Heart left ventricle (tissue), 16 donors: ENCODE measurements at regions not wholly inside any gene's neighbourhood (a gene's known extent, or its start where the extent isn't known, plus 50 kb on each side); places are given as distances from the start of the nearest gene placed in this dataset.
"Not testable (repeated sequence)": the region's sequence is repeated elsewhere in the genome, so short reads cannot be mapped to it uniquely, and the experiment has no call there.

Experiments
- ATAC-seq, 4 donors: fragments of 200-7000 bp; cut with Tn5 transposase; one replicate each; pipeline ENCODE4 v1.9.1; 2020 to 2022; ENCODE audit warnings: moderate library complexity in 4 of 4, mild to moderate bottlenecking in 3 of 4, moderate number of reproducible peaks in 1 of 4
- DNase-seq, 5 donors: peaks; one replicate each; pipeline ENCODE4 v3.0.0-alpha.2; 2020
- H3K27ac ChIP-seq, 12 donors: fragments of 200-600 bp; sonication (generic) in 4 of 12; one replicate each; pipeline versions ENCODE4 v1.5.0 to v1.8.0; 2016 to 2022; ENCODE audit warnings: mild to moderate bottlenecking in 2 of 12
- H3K27me3 ChIP-seq, 9 donors: fragments of 200-600 bp; sonication (generic) in 2 of 9; one replicate each; pipeline versions ENCODE4 v1.5.1 to v1.8.0; 2016 to 2022; ENCODE audit warnings: mild to moderate bottlenecking in 3 of 9
- H3K36me3 ChIP-seq, 9 donors: fragments of 200-600 bp; sonication (generic) in 2 of 9; one replicate each; pipeline versions ENCODE4 v1.5.0 to v1.8.0; 2018 to 2022; ENCODE audit warnings: mild to moderate bottlenecking in 2 of 9
- H3K4me1 ChIP-seq, 12 donors: fragments of 200-600 bp; sonication (generic) in 4 of 12; one replicate each; pipeline versions ENCODE4 v1.5.0 to v1.8.0; 2016 to 2022; ENCODE audit warnings: mild to moderate bottlenecking in 3 of 12
- H3K4me3 ChIP-seq, 12 donors: fragments of 200-600 bp; sonication (generic) in 4 of 12; one replicate each; pipeline versions ENCODE4 v1.5.0 to v1.8.0; 2017 to 2022; ENCODE audit warnings: mild to moderate bottlenecking in 9 of 12, moderate library complexity in 4 of 12
- H3K9me3 ChIP-seq, 12 donors: fragments of 200-600 bp; sonication (generic) in 4 of 12; one replicate each; pipeline versions ENCODE4 v1.5.0 to v1.8.0; 2016 to 2022; ENCODE audit warnings: mild to moderate bottlenecking in 1 of 12
- POLR2A ChIP-seq, 2 donors: fragments of 450-650 bp; IDR thresholded peaks; one replicate each; pipeline ENCODE4 v1.6.1; 2017; ENCODE audit warnings: antibody characterized with exemption in 2 of 2, mild to moderate bottlenecking in 2 of 2, moderate library complexity in 2 of 2
- WGBS, 4 donors: extraction: QIAGEN DNeasy Blood & Tissue Kit in 2 of 4; methylation state at CpG; one replicate each; pipeline versions ENCODE4 v1.1.5 to v1.1.7; 2013 to 2018; 5-methylcytosine and 5-hydroxymethylcytosine counted together
- intact Hi-C, 10 donors: fragments of 100-400 bp; cut with DNase I; formaldehyde crosslinking; loops; one replicate each; pipeline versions ENCODE4 v1.11.1 to v1.14.2; 2022
- TF ChIP-seq, protein P1 (sequence below), 12 donors: fragments of 200-600 bp; sonication (generic) in 4 of 12; IDR thresholded peaks; one replicate each; pipeline versions ENCODE4 v1.5.0 to v1.8.0; 2018 to 2022; ENCODE audit warnings: antibody characterized with exemption in 12 of 12, mild to moderate bottlenecking in 5 of 12
- donor health status: ischemic (EF 13 %, LVEDD 7.1; RV severe dilation, severe dysfunction).
- donor health status: healthy with polysubstance abuse.
- donor health status: DM: no; HTN: yes; CAD: no.
- donor health status: DM: no; HTN: no; CAD: no.
- donor health status: ischemic (EF 25% LVEDD 6.9; RV normal size, moderate dysfunction).
- donor health status: ischemic (EF 25% LVEDD 5.7; RV mildly dilated, moderate dysfunction).
- donor health status: healthy.
- donor health status: DM: yes; HTN: yes; CAD: no.
- donor health status: ischemic (EF 35%, LVEDD 5.7; RV mildly dilated, moderate dysfunction).
- donor health status: nonischemic (EF 11% LVEDD 7.7; RV severe dilation, severe dysfunction).
- donor health status: DM: yes; HTN: yes; CAD: no.
- donor health status: PGD.
- donor health status: ischemic (EF 29% LVEDD 5.4; RV normal size, mild dysfunction).
- donor health status: nonischemic (EF 23%, LVEDD 6.1; RV moderate dilation, normal function).

DNA sequence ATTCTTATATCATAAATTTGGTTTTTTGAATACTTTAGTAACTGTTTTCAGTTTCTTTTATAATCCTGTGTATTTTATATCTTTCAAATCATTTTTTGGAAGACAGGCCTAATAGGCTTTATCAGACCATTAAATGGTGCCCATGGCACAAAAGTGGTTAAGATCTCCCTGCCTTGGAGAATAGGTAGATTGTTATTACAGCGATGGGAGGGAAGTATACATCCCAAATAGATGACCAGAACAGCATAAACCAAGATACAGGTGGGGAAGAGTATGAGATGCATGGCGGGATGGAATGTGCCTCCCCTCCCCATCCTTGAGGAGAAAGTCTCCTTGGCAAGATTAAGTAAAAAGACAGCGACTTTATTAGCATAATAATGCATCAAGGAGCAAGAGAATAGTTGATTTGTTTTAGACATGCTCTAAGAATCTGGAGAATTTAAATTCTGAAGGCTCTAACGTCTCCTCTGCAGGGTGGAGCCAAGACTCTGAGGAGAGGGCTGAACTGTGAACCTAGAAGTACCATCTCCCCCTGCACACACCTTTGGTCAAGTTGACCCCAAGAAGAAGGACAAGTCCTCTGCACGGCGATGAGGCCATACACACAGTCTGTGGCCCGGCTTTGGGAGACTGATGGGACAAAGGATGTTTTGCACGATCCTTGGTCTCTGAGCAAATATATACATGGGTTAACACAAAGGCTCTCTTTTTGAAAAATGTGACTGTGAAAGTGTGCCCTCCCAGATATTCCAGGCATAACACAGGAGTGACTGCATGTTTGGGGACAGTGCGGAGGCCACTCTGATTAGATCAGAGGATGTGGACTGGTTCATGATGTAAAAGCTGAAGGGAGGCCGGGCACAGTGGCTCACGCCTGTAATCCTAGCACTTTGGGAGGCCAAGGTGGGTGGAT is 61.1 kb upstream of the SLC35C1 start:
- Histone ChIP-seq H3K36me3 (no peaks in the 10 kb centered on the region), H3K4me3 (no peak overlapping the region), H3K27ac (peak overlapping the region in 2 of 12 donors; percentile 32 to 78), H3K4me1 (peaks cover 0 to 26% (median 3%) of the 10 kb centered on the region in 12 donors), H3K27me3 (no peaks in the 10 kb centered on the region), H3K9me3 (no peaks in the 10 kb centered on the region)
- DNase-seq: no peak
- no peak for ATAC-seq
- intact Hi-C loops: loop anchor here in 1 of 10 donors (10.0 kb wide), 1 partner anchor 79 kb away; the partner anchor contains the start of gene CHST1
- TF ChIP-seq, protein P1, sequence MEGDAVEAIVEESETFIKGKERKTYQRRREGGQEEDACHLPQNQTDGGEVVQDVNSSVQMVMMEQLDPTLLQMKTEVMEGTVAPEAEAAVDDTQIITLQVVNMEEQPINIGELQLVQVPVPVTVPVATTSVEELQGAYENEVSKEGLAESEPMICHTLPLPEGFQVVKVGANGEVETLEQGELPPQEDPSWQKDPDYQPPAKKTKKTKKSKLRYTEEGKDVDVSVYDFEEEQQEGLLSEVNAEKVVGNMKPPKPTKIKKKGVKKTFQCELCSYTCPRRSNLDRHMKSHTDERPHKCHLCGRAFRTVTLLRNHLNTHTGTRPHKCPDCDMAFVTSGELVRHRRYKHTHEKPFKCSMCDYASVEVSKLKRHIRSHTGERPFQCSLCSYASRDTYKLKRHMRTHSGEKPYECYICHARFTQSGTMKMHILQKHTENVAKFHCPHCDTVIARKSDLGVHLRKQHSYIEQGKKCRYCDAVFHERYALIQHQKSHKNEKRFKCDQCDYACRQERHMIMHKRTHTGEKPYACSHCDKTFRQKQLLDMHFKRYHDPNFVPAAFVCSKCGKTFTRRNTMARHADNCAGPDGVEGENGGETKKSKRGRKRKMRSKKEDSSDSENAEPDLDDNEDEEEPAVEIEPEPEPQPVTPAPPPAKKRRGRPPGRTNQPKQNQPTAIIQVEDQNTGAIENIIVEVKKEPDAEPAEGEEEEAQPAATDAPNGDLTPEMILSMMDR (IDR thresholded peaks at IDR 0.05): no peak
- TF ChIP-seq POLR2A (IDR thresholded peaks at IDR 0.05): no peak
- 90 to 93% (median 92%) methylated on average over 11 of the region's 11 CpGs for WGBS, 4 donors

DNA sequence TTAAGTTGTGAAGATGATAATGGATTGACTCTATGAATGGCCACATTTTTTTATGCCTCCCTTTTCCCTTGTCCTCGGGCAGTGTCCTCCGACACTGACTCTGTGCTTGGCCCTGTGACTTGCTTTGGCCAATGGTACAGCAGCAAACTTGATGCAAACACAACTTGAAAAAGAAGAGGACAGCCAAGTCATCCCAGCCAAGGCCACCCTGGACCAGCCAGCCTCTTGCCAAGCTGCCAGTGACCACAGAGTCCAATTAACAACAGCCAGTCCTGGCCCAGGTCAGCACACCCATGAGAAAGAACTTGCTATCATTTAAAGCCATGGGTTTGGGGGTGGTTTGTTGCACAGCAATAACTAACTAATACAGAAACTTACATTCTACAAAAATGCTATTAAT is 63.4 kb upstream of the SLC35C1 start:
- no peak overlapping the region for H3K4me3 ChIP-seq
- ATAC-seq: peak in 1 of 4 donors; percentile 21
- no peaks in the 10 kb centered on the region for H3K27me3 ChIP-seq

DNA sequence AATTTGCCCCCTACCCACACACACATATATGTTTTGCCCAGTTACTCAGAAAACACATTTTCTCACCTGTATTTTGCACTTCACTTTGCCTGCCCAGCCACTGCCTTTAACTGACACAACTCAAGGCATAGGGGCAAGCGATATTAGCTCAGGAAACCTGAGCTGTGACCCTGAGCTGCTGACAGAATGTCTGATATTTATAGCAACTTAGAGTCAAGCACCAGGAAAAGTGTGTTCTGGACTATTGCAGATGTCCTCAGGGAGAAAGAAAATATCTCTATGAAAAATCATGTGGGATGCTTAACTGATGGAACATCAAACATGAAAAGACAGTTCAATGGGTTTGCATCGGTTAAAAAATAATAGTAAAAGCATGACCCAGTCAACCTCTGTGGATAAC is 63.9 kb upstream of the SLC35C1 start:
- H3K27ac ChIP-seq: no peak overlapping the region
- no peak for DNase-seq
- no peaks in the 10 kb centered on the region for H3K9me3 ChIP-seq
- intact Hi-C loops: loop anchor here in 1 of 10 donors (10.0 kb wide), 1 partner anchor 76 kb away; the partner anchor contains the start of gene CHST1
- TF ChIP-seq, protein P1 (IDR thresholded peaks at IDR 0.05): no peak
- TF ChIP-seq POLR2A (IDR thresholded peaks at IDR 0.05): no peak
- no peak overlapping the region for H3K4me3 ChIP-seq
- H3K27me3 ChIP-seq: no peaks in the 10 kb centered on the region
- peaks cover 0 to 20% (median 3%) of the 10 kb centered on the region in 12 donors for H3K4me1 ChIP-seq
- H3K36me3 ChIP-seq: no peaks in the 10 kb centered on the region
- 19 to 27% (median 22%) methylated on average over 2 of the region's 2 CpGs for WGBS, 4 donors
- peak in 3 of 4 donors; percentile 35 to 53 (median 51) for ATAC-seq

More for the DNA sequence above, 63.4 kb upstream of the SLC35C1 start:
- H3K4me1 ChIP-seq: peaks cover 0 to 20% (median 3%) of the 10 kb centered on the region in 12 donors
- no peak for TF ChIP-seq POLR2A (IDR thresholded peaks at IDR 0.05)
- TF ChIP-seq, protein P1 (IDR thresholded peaks at IDR 0.05): no peak
- intact Hi-C loops: loop anchor here in 1 of 10 donors (10.0 kb wide), 1 partner anchor 77 kb away; the partner anchor contains the start of gene CHST1
- H3K36me3 ChIP-seq: no peaks in the 10 kb centered on the region
- 84 to 92% (median 88%) methylated on average over 2 of the region's 2 CpGs for WGBS, 4 donors
- no peaks in the 10 kb centered on the region for H3K9me3 ChIP-seq
- no peak for DNase-seq
- no peak overlapping the region for H3K27ac ChIP-seq

DNA sequence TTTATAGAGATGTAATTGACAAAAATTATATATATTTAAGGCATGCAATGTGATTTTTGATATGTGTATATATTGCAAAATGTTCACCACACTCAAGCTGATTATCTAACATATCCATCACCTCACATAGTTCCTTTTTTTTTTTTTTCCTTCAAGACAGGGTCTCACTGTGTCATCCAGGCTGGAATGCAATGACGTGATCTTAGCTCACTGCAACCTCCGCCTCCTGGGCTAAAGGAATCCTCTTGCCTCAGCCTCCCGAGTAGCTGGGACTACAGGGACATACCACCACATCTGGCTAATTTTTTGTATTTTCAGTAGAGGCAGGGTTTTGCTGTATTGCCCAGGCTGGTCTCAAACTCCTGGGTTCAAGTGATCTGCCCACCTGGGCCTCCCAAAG is 65.1 kb upstream of the SLC35C1 start:
- H3K9me3 ChIP-seq: no peaks in the 10 kb centered on the region
- intact Hi-C loops: loop anchor here in 1 of 10 donors (10.0 kb wide), 1 partner anchor 75 kb away; the partner anchor contains the start of gene CHST1
- WGBS, 4 donors: 83 to 91% (median 89%) methylated on average over 3 of the region's 3 CpGs
- no peak overlapping the region for H3K4me3 ChIP-seq
- peaks cover 0 to 13% (median 0%) of the 10 kb centered on the region in 12 donors for H3K4me1 ChIP-seq
- no peak overlapping the region for H3K27ac ChIP-seq
- H3K27me3 ChIP-seq: no peaks in the 10 kb centered on the region
- DNase-seq (no peak), ATAC-seq (no peak)
- H3K36me3 ChIP-seq: no peaks in the 10 kb centered on the region
- TF ChIP-seq POLR2A (IDR thresholded peaks at IDR 0.05): no peak
- TF ChIP-seq, protein P1 (IDR thresholded peaks at IDR 0.05): no peak

DNA sequence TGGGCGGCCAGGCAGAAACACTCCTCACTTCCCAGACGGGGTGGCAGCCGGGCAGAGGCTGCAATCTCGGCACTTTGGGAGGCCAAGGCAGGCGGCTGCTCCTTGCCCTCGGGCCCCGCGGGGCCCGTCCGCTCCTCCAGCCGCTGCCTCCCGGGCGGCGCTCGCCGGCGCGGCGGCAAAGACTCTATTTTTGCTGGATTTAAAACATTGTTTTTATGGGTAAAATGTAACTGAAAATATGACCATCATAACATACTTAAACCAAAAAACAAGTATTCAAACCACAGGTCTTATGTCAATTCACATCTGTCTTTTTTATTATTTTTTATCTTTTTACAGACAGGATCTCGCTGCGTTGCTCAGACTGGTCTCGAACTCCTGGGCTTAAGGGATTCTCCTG is 65.9 kb upstream of the SLC35C1 start:
- DNase-seq, H3K27me3 ChIP-seq, intact Hi-C loops, H3K27ac ChIP-seq, H3K4me3 ChIP-seq, ATAC-seq, H3K9me3 ChIP-seq, H3K36me3 ChIP-seq: not testable (repeated sequence)
- WGBS, 4 donors: 94 to 96% (median 95%) methylated on average over 14 to 22 of the region's 22 CpGs
- H3K4me1 ChIP-seq: peaks cover 0 to 13% (median 0%) of the 10 kb centered on the region in 12 donors

DNA sequence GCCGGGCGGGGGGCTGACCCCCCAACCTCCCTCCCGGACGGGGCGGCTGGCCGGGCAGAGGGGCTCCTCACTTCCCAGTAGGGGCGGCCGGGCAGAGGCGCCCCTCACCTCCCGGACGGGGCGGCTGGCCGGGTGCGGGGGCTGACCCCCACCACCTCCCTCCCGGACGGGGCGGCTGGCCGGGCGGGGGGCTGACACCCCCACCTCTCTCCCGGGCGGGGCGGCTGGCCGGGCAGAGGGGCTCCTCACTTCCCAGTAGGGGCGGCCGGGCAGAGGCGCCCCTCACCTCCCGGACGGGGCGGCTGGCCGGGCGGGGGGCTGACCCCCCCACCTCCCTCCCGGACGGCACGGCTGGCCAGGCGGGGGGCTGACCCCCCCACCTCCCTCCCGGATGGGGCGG is 66.8 kb upstream of the SLC35C1 start:
- 93 to 99% methylated on average over 15 to 16 of the region's 37 CpGs; no CpG with 5 or more reads in 2 of the 4 donors for WGBS, 4 donors
- H3K27me3 ChIP-seq, H3K27ac ChIP-seq, H3K36me3 ChIP-seq, intact Hi-C loops, H3K4me3 ChIP-seq, H3K9me3 ChIP-seq, DNase-seq, ATAC-seq: not testable (repeated sequence)
- H3K4me1 ChIP-seq: peaks cover 0 to 13% (median 0%) of the 10 kb centered on the region in 12 donors
